ENCODE measurements at regions not wholly inside any gene's neighbourhood (a gene's known extent, or its start where the extent isn't known, plus 50 kb on each side); places are given as distances from the start of the nearest gene placed in this dataset.
"Not testable (repeated sequence)": the region's sequence is repeated elsewhere in the genome, so short reads cannot be mapped to it uniquely, and the experiment has no call there.

DNA sequence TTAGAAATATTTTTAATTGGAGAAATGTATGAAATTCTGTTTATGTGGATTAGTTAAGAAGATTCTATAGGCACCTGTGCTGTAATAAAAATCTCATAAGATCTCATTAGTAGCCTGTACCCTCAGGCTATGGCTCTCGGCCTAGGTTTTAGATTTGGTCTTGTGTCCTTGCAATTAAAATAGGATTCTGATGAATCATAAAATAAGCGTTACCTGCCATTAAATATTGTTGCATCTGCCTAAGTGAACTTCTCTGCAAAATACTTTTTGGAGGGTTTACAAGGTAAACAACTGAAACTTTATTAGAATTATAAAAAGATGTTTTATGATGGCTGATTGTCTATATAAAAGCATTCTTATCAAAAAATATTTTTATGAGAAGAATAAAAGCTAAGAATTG is 804.1 kb upstream of the ANO3 start:
- DNase-seq = no peak

DNA sequence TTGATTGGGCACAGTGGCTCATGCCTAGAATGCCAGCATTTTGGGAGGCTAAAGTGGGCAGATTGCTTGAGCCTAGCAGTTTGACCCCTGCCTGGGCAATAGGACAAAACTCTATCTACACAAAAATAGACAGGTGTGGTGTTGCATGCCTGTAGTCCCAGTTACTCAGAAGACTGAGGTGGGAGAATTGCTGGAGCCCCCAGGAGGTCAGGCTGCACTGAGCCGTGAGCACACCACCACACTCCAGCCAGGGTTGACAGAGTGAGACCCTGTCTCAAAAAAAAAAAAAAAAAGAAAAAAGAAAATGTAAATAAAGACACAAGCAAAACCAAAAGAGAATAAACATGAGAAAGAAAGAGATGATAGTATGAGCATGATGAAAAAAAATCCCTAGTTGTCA is 802.4 kb upstream of the ANO3 start:
- no peak for DNase-seq

DNA sequence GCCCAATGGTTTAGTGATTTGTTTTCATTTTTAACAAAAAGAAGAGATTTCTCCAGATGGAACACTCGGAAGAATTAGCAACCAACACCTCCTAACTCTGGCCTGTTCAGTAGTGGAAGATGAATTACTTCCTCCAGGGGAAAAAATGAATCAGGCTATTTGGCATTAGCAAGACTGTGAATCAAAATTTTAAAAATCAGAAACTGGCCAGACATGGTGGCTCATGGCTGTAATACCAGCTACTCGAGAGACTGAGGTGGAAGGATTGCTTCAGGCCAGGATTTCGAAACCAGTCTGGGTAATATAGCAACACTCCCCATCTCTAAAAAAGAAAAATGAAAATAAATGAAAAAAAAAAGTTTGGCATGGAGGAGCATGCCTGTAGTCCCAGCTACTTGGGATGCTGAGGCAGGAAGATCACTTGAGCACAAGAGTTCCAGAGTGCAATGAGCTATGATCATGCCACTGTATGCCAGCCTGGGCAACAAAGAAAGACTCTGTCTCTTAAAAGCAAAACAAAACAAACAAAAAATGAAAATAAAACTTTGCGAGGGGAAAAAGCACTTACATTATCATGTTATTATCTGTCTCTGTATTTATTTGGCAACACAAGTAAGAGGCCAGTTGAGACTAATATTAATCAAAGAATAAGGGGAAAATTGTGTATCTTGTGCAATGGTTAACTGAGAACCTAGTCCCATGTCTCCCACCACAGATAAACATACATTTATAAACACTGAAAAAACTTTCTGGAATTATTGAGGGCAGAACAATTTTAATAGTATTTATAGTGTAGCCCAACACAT is 796.3 kb upstream of the ANO3 start:
- no peak for DNase-seq

DNA sequence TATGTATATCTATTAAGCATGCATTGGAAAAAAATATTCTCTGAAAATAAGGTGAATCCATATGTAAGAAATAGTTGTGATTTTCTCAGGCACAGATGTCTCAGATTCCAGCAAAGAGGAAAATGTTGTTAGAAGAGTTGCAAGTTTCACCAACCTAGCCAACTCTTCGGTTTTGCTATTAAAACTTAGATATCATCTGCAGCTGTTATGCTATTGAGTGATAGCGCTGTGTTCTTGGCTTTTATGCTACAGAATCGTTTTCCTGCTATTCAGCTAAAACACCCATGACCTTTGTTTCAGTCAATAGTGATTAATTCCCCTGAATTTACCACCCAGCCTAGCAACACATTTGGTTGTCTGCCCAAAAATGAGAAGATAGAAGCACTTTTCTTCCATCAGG is 795.6 kb upstream of the ANO3 start:
- DNase-seq = no peak

DNA sequence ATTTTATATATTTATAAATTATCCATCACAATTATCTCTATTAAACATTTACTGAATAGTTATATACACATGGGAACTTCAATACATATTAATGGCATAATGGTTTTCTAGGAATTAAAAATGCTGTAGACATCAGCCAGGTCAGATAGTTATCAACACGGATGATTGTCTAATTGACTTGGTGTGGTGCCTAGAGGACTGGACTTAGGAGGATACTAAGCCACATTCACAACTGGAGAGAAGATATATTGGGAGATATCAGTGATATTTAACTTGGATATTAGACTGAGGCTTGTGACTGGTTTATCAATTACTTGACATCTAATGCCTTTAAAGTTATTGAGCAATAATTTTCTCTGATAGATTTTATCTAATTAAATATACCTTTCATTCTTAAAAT is 794.5 kb upstream of the ANO3 start:
- DNase-seq = no peak

DNA sequence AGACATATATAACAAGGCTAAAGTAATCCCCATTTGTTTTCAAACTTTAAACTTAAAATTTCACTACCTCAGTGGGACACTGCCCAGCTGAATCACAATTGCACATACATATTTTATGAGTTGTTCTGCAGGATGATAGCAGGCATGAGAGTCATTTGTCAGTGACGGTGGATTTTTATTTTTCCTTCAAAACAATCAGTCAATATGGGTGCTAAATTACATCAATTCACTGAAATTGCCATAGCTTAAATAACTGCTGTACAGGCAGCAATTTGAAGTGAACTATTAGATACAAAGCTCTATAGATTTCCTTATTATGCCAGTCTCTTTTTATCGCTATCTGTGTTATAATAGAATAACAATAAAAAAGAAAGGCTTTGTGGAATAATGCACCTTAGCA is 784.6 kb upstream of the ANO3 start:
- no peak for DNase-seq

DNA sequence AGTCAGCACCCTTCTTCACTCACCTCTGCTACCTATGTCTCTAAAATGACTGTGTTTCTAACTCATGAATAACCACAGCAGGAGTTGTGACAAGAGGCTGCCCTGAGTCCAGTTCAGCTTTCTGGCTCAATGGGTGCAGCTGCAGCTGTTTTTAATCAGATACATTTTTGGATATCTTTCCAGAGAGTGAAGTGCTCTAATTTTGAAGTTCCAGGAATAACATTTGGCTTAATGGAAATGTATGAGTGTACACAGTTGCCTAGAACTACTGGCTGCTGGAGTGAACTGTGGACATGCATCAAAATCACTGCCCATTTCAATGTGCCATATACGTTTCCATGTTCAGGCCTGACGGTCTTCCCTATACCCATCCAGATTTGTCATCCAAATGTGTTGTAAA is 769.5 kb upstream of the ANO3 start:
- DNase-seq = no peak

DNA sequence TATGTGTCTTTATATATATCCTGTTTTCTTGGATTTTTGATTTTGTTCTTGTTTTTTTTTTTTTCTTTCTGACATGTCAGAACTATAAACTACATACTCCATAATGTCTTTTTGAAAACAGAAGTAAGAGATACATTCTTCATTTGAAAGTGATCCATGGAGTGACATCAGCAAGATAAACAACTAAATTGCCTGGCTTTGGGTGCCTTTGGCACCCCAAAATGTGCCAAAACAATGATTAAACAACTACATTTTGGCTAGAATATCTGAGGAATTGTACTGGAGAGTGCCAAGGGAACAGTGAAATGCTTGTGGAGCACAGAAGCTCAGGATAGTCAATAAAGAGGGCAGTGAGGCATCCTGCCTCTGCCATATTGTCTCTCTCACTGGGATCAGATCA is 766.1 kb upstream of the ANO3 start:
- no peak for DNase-seq

DNA sequence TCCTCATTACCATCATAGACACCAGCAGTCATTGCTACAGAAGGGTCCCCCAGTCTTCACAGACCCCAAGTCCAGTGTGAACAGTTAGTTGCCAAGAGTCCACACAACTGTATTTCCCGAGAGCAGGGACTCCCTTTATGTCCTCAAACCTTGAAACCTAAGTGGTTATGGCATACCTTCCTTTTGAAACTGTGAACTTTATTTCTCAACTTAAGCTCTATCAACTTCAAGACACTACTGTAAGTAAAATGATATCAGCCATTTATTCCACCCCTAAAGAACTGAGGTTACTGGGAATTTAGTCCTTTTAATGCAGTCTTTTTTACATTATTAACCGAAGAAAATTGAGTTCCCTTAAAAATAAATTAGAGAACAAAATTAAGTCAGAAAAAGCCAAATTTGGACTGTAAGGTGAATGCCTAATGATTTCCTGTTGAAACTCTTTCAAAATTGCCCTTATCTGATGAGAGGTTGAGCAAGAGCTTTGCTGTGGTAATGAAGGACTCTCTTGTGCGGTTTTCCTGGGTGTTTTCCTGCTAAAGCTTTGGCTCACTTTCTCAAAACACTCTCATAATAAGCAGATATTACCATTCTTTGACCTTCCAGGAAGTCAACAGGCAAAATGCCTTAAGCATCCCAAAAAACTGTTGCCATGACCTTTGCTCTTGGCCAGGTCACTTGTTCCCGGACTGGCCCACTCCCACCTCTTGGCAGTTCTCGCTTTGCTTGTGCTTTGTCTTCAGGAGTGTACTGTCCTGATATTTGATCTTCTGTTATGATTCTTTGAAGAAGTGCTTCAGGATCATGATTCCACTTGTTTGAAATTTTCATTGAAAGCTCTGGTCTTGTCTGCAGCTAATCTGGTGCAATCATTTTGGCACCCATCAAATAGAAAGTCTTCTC is 765.4 kb upstream of the ANO3 start:
- DNase-seq = no peak

DNA sequence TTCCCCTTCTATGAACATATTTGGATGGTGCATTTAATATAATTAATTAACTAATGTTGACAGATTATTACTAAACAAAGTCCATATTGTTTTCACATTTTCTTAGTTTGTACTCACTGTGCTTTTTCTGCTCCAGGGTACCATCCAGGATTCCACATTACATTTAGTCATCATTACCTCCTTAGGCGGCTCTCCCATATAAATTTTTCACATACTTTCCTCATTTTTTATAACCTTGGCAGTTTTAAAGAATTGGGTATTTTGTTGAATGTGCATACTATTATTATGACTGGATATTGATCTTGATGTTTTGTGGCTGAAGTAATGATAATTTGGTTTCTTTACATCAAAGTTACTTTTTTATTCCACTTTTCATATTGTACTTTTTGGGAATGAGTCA is 755.6 kb upstream of the ANO3 start:
- DNase-seq = no peak

DNA sequence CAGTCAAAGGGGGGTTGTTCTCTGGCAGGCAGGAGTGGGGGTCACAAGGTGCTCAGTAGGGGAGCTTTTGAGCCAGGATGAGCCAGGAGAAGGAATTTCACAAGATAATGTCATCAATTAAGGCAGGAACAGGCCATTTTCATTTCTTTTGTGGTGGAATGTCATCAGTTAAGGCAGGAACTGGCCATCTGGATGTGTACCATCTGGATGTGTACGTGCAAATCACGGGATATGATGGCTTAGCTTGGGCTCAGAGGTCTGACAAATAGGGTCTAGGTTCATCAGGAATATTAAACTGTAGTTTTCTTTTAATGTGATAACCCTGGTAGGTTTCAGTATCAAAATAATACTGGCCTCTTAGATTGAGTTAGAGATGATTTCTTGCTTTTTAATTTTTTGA is 752.4 kb upstream of the ANO3 start:
- DNase-seq = not testable (repeated sequence)

DNA sequence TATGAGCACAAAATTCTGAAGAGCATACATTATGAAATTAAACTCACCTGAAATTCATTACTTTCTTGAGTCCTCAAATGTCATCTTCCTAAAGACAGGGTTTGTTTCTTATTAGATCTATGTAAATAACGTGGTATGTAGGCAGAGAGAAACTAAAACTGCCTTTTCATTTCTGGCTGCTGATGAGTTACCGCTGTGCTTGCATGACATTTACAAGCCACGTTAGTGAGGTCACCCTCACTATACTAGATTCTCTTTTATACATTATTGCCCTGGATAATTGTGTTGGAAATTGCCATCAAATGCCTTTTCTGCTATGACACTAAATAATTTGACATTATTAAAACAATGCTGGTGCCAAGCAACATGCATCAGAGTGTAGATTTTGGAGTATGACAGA is 748.3 kb upstream of the ANO3 start:
- no peak for DNase-seq

DNA sequence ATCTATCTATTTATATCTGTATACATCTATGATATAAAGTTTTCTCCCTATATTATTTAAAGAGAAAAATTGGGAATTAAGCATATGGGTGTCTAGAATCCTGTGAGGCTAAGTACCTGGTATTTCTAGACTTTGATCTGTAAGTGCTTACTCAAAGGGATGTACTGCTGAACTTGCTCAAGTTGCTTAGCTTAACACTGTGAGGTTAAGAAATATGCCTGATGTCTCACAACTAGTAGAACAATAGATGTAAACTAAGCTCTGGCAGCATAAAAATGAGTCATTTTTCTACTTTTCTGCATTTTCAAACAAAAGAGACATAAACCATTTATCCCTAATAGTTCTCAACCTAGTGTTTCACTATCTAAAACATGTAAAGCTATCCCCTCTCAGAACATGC is 744.4 kb upstream of the ANO3 start:
- no peak for DNase-seq

DNA sequence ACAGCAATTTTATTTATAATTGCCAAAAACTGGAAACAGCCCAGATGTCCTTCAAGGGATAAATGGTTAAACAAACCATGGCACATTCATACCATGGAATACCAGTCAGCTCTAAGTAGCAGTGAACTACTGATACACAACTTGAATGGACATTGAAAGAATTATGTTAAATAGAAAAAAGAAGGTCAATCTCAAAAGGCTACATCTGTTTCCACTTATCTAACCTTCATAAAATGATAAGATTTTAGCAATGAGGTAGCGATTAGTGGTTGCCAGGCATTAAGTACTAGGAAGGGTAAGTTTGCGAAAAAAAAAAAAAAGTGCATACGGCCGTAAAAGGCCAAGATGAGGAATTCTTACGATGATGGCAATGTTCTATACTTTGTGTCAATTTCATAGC is 738.7 kb upstream of the ANO3 start:
- no peak for DNase-seq

DNA sequence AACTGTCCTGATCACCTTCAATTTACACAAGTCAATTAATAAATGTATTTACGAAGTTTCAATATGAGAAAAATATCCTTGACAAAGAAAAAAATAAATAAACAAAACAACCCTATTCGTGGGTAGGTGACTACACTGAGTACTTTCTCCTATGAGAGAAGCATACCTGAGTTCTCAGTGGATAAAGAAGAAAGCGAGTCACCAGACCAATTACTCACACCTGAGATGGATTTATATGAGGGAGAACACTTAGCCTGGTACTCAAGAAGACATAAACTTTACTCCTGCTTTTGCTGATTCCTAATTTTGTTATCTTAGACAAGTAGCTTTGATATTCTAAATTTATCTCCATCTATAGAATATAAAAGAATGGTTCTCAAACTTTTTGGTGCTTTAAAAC is 735.2 kb upstream of the ANO3 start:
- DNase-seq = no peak

DNA sequence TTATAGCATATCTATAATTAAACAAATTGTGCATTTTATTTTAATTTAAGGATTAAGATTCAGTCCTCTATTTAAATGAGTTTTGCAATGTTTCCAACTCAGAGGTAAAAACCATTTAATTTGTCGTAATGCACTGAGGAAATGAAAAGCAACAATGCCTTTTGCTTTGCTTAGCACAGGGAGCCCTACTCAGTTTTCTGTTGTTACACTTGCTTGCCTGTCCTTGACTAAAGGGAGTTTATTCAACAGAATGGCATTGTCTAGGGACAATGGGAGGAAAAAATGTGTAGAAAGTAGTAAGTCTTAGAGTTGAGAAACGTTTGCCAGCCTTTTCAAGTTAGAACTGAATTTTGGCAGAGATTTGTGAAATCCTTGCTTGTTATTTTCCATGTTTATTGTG is 734.2 kb upstream of the ANO3 start:
- no peak for DNase-seq

DNA sequence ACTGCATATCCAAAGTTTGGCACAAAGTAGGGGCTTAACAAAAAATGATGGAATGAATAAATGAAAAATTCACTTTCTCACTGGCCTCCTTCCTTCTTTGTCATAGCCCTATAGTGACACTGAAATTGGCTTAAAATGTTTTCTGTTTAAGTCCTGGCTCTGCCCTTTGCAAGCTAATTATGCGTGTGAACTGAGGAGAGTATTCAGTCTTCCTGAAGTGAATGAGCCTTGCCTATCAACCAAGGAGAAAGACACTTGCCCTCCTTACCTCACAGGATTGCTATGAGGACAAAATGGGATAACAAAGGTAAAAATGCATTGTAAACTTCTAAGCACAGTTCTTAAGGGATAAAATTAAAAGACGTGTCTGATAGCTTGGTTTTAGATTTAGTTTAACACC is 729.8 kb upstream of the ANO3 start:
- DNase-seq = no peak

DNA sequence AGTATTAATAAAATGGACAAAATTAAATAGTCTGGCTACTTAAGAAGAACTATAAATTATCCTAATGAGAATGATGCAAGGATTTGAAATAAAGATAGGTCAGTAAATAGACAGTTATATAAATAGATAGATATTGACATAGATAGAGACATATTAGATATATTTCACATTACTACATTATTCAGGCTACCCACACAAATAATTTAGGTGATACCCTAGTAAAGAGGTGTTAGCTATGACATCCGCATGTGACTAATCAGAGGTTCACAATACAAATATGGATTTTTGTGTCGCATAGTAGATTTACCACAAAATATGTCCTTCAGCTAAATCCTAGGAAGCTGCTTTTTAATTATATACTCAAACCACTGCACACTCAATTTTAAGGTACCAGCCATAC is 729.0 kb upstream of the ANO3 start:
- no peak for DNase-seq

DNA sequence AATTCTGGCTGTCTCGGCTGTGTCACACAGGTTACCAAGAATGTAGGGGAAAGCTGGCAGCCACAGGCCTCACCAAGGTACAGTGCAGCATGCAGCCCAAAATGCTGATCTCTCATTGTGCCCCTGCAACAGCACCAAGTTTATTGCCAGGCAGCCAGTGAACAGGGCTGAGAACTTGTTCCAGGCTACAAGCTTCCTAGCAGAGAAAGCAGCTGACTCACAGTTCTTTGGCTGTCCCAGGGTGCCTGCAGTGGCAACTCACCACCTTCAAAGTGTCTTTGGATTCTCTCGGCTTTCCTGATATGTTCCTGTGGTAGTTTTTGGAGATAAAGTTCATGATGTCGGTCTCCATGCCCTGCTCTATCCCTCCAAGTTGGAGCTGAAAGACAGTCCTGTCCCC is 719.1 kb upstream of the ANO3 start:
- no peak for DNase-seq

DNA sequence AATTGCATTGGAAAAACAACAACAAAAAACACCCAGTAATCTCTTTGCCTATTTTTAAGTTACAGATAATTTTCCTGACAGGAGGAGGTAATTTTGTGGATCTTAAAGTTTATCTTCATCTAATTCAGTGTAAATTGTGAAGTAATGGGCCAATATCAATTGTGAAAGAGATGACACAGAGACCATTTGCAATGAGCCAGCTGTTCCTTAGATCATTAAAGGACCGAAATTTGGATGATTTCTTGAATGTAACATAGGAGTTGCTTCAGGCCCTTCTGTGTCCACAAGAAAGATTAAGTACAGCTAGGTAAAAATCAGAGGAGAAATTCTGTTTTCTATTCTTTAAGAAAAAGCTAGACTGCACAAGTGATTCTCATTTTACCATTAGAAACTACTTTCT is 718.5 kb upstream of the ANO3 start:
- DNase-seq = no peak

DNA sequence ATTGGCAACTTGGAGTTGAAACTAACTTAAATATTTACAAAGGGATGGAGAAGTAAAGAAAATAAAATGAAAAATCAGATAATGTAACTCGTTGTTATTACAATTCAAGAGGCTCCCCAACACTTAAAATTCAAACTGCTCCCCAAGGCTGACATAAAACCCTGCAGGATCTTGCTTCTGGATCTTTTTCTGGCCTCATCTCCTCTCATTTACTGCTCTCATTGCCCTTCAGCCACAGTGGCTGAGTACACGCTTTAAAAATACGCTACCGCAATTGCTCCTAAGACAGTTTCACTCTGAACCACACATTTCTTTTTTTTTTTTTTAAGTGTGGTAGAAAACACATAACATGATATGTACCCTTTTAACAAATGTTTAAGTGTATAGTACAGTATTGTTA is 718.1 kb upstream of the ANO3 start:
- no peak for DNase-seq

DNA sequence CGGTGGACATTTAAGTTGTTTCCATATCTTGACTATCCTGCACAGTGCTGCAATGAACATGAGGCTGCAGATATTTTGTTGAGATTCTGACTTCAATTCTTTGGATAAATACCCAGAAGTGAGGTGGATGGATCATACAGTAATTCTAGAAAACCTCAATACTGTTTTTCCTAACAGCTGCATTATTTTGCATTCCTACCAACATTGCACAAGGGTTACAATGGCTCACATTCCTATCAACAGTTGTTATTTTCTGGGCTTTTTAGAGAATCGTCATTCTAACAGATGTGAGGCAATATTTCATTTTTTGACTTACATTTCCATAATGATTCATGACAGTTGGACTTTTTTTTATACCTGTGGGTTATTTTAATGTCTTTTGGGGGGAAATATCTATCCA is 716.9 kb upstream of the ANO3 start:
- DNase-seq = no peak

DNA sequence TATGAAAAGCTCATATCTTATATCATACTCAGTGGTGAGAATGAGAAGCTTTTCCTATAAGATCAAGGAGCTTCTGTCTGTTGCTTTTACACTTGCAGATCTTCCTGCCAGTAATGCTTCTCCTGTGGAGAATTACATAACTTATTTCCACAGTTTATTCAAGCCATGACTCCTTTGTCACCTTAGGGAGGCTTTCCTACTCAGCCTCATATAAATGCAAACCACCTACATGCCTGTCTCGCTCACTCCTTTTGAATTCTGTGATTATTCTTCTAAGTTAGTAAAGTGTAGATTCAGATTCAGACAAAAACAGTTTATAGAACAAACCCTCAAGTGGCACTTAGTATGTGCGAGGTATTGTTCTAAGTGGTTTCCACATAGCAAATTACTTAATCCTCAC is 716.1 kb upstream of the ANO3 start:
- DNase-seq = no peak

DNA sequence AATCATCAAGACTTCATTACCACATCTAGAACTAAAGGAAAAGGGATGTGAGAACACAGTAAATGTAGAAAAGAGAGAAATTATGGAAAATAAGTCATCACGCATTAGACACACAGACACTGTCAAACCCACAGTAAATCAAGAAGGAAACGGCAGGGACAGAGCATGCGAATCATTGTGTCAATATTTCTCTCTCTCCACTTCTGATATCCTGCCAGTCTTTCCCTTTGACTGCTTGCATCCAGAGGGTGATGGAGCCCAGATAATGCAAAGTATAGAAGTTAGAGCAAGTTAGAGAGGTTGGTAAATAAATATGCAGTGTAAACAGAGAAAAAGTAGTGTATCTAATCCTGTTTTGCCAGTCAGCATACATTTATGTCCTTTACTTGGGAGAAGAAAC is 706.8 kb upstream of the ANO3 start:
- no peak for DNase-seq

DNA sequence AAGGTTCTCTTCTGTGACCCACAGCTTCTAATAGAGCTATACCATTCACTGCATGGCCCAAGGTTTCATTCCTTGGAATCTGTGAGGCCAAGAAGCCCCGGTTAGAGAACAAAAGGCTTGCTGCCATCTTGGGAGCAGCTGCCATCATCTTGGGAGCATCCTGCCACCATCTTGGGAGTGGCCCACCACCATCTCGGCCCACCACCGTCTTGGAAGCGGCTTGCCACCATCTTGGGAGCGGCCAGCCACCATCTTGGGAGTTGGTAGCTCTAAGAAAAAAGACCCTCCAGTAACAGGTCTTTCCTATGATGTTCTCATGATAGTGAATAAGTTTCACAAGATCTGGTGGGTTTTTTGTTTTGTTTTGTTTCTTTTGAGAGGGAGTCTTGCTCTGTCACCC is 703.9 kb upstream of the ANO3 start:
- DNase-seq = no peak
